Loucy (cell line): ENCODE measurements at regions not wholly inside any gene's neighbourhood (a gene's known extent, or its start where the extent isn't known, plus 50 kb on each side); places are given as distances from the start of the nearest gene placed in this dataset.

Experiments
- H2AFZ ChIP-seq: fragments of 200-600 bp; sonication (generic); 2 replicates; pipeline ENCODE4 v1.6.0; 2016; ENCODE audit warnings: antibody characterized with exemption, mild to moderate bottlenecking, low read length, moderate library complexity
- H3F3A ChIP-seq: fragments of 200-600 bp; 2 replicates; pipeline ENCODE4 v1.6.0; 2016; ENCODE audit warnings: antibody characterized with exemption, low read depth, mild to moderate bottlenecking
- H3K27me3 ChIP-seq: fragments of 200-600 bp; sonication (generic); 2 replicates; pipeline ENCODE4 v1.6.1; 2014; ENCODE audit warnings: low read length, mild to moderate bottlenecking; ENCODE audit not compliant: insufficient read depth, poor library complexity, severe bottlenecking
- H3K36me3 ChIP-seq: fragments of 200-600 bp; sonication (generic); 2 replicates; pipeline ENCODE4 v1.6.1; 2016; ENCODE audit warnings: low read length; ENCODE audit not compliant: insufficient read depth
- H3K4me1 ChIP-seq: fragments of 200-600 bp; sonication (generic); 2 replicates; pipeline ENCODE4 v1.5.1; 2014; ENCODE audit warnings: low read length, mild to moderate bottlenecking; ENCODE audit not compliant: insufficient read depth, poor library complexity, severe bottlenecking
- H3K4me2 ChIP-seq: fragments of 200-600 bp; sonication (generic); 2 replicates; pipeline ENCODE4 v1.6.0; 2014; ENCODE audit warnings: antibody characterized with exemption, low read length, low read depth, mild to moderate bottlenecking; ENCODE audit not compliant: poor library complexity, severe bottlenecking
- H3K4me3 ChIP-seq: fragments of 200-600 bp; sonication (generic); 2 replicates; pipeline ENCODE4 v1.5.1; 2014; ENCODE audit warnings: low read length, mild to moderate bottlenecking, mixed read lengths; ENCODE audit not compliant: poor library complexity, severe bottlenecking
- H3K79me2 ChIP-seq: fragments of 200-600 bp; sonication (generic); 2 replicates; pipeline ENCODE4 v1.6.1; 2014; ENCODE audit warnings: low read length; ENCODE audit not compliant: insufficient read depth
- H3K9ac ChIP-seq: fragments of 200-600 bp; sonication (generic); 2 replicates; pipeline ENCODE4 v1.6.0; 2014; ENCODE audit warnings: mild to moderate bottlenecking, low read depth, low read length, moderate library complexity; ENCODE audit not compliant: poor library complexity, severe bottlenecking
- H3K9me2 ChIP-seq: fragments of 200-600 bp; sonication (generic); replicated peaks from 2 replicates; pipeline ENCODE4 v1.6.1; 2016; ENCODE audit warnings: low read depth, low read length, mixed read lengths
- H3K9me3 ChIP-seq: fragments of 200-600 bp; sonication (generic); 2 replicates; pipeline ENCODE4 v1.6.1; 2014; ENCODE audit warnings: mild to moderate bottlenecking, antibody characterized with exemption, low read length, low read depth; ENCODE audit not compliant: insufficient read depth
- H4K20me1 ChIP-seq: fragments of 200-600 bp; sonication (generic); 2 replicates; pipeline ENCODE4 v1.6.0; 2014; ENCODE audit warnings: antibody characterized with exemption, low read length, mild to moderate bottlenecking; ENCODE audit not compliant: insufficient read depth, poor library complexity, severe bottlenecking
- CTCF ChIP-seq: fragments of 200-600 bp; sonication (generic); conservative IDR thresholded peaks from 2 replicates; pipeline ENCODE4 v1.5.1; 2014; ENCODE audit warnings: mild to moderate bottlenecking, antibody characterized with exemption, low read length
- EZH2phosphoT487 ChIP-seq: fragments of 200-600 bp; IDR thresholded peaks from 2 replicates; pipeline ENCODE4 v1.6.1; 2018; ENCODE audit warnings: antibody characterized with exemption, mild to moderate bottlenecking, moderate library complexity, borderline replicate concordance

- Histone ChIP-seq H3K4me2 (no peak overlapping the region), H3K9ac (no peak overlapping the region), H3K9me3 (peaks cover 6% of the 10 kb centered on the region; the same call in 1 of the 2 replicates), H3F3A (no peaks in the 10 kb centered on the region), H3K4me3 (no peak overlapping the region), H3K36me3 (no peaks in the 10 kb centered on the region), H4K20me1 (no peaks in the 10 kb centered on the region), H3K4me1 (no peaks in the 10 kb centered on the region), H3K9me2 (no peaks in the 10 kb centered on the region), H3K27me3 (no peaks in the 10 kb centered on the region), H3K79me2 (no peaks in the 10 kb centered on the region), H2AFZ (no peak overlapping the region)
- TF ChIP-seq EZH2phosphoT487 (no peak), CTCF (no peak)
These were observed 372.3 kb downstream of the SEC14L1 start for GRCh38 chr17:77513045-77513444.

GRCh38 chr17:77515227-77515626 is 374.5 kb downstream of the SEC14L1 start:
- H3K9me2 ChIP-seq: no peaks in the 10 kb centered on the region
- H4K20me1 ChIP-seq: no peaks in the 10 kb centered on the region
- peaks cover 6% of the 10 kb centered on the region; the same call in 1 of the 2 replicates for H3K9me3 ChIP-seq
- no peak overlapping the region for H3K4me2 ChIP-seq
- H3F3A ChIP-seq: no peaks in the 10 kb centered on the region
- no peaks in the 10 kb centered on the region for H3K36me3 ChIP-seq
- no peaks in the 10 kb centered on the region for H3K27me3 ChIP-seq
- H3K4me1 ChIP-seq: no peaks in the 10 kb centered on the region
- no peak overlapping the region for H3K4me3 ChIP-seq
- H2AFZ ChIP-seq: no peak overlapping the region
- no peak overlapping the region for H3K9ac ChIP-seq
- no peaks in the 10 kb centered on the region for H3K79me2 ChIP-seq
- TF ChIP-seq CTCF (no peak), EZH2phosphoT487 (no peak)

GRCh38 chr17:77516902-77517301 is 376.1 kb downstream of the SEC14L1 start:
- H3K4me2 ChIP-seq: no peak overlapping the region
- no peak overlapping the region for H2AFZ ChIP-seq
- H3K27me3 ChIP-seq: no peaks in the 10 kb centered on the region
- H3K9me3 ChIP-seq: no peaks in the 10 kb centered on the region
- H3F3A ChIP-seq: no peaks in the 10 kb centered on the region
- H3K4me3 ChIP-seq: no peak overlapping the region
- H3K4me1 ChIP-seq: no peaks in the 10 kb centered on the region
- no peaks in the 10 kb centered on the region for H3K79me2 ChIP-seq
- no peaks in the 10 kb centered on the region for H3K9me2 ChIP-seq
- TF ChIP-seq EZH2phosphoT487 (no peak), CTCF (no peak)
- H3K9ac ChIP-seq: no peak overlapping the region
- no peaks in the 10 kb centered on the region for H4K20me1 ChIP-seq
- no peaks in the 10 kb centered on the region for H3K36me3 ChIP-seq
